PC-3 (cell line): ENCODE measurements at regions not wholly inside any gene's neighbourhood (a gene's known extent, or its start where the extent isn't known, plus 50 kb on each side); places are given as distances from the start of the nearest gene placed in this dataset.

ENCODE experiments used
- CTCF ChIP-seq: fragments of 300-600 bp; sonication (generic); conservative IDR thresholded peaks from 2 replicates; pipeline ENCODE4 v1.5.1; 2017; ENCODE audit warnings: antibody characterized with exemption, low read depth, mild to moderate bottlenecking, low read length
- EZH2 ChIP-seq: fragments of 300-600 bp; sonication (generic); IDR thresholded peaks from one replicate; pipeline ENCODE4 v1.6.1; 2017; ENCODE audit warnings: antibody characterized with exemption, mild to moderate bottlenecking, low read length; ENCODE audit not compliant: unreplicated experiment

- TF ChIP-seq CTCF (no peak), EZH2 (no peak)
These were observed 609.8 kb downstream of the RFPL4B start for GRCh38 chr6:112956696-112957535.
